ENCODE measurements at regions not wholly inside any gene's neighbourhood (a gene's known extent, or its start where the extent isn't known, plus 50 kb on each side); places are given as distances from the start of the nearest gene placed in this dataset.

DNA sequence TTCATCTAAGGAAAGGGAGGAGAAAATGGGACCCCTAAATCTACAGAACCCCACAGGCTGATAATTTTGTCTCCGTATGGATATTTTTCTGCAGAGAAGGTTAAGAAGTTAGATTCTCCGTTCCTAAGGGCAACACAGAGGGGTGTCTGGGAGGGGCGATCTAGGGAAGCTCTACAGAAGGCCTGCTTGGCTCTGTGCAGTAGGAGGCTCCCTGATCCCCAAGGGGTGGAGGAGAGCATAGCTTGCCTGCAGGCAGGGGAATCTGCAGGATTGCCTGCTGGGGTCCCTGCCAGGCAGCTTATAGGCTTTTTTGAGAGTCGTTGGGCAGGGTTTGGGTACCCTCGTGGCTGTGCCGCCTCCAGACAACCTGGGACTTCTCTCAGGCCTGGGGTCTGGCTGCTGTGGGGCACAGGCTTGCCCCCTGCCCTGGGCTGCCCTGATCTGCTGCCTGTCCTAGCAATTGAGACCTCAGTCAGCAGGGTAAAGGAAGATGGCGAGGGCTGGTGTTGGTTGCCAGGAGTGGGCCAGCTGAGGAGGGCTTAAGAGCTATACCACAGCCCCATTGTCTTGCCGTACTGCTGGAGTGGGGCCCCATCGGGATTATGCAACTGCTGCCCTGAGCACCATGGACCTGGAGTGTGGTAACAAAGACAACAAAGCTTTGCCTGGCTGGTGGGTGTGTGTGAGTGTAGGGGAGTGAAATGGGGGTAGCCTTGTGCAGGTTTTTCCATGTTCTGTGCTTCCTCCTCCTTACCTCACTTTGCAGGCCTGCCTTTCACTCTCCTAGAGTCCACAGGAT lies 74.1 kb downstream of the EFNB1 start:
- Mint-ChIP-seq H3K36me3 (no peaks in the 10 kb centered on the region), H3K4me1 (no peaks in the 10 kb centered on the region), H3K27ac (no peak overlapping the region), H3K27me3 (no peaks in the 10 kb centered on the region), H3K9me3 (no peaks in the 10 kb centered on the region), H3K4me3 (no peak overlapping the region)

DNA sequence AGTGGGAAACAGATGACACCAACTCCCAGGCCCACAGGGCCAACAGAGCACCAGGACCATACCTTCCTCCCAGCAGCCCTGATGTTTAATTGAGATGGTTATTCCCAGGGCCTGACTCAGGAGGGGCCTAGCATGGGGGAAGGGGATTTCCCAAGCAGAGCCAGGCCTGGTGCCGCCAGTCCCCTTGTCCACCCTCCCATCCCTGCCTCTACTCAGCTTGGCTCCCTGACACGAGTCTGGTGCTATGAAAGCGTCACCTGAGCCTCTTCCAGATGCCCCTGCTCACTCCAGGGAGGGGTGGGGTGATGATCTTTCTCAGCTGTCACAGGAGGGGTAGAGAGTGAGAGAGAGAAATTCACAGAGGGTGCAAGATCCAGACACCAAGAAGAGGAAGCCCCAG lies 72.7 kb downstream of the EFNB1 start:
- H3K9me3 Mint-ChIP-seq: no peaks in the 10 kb centered on the region

DNA sequence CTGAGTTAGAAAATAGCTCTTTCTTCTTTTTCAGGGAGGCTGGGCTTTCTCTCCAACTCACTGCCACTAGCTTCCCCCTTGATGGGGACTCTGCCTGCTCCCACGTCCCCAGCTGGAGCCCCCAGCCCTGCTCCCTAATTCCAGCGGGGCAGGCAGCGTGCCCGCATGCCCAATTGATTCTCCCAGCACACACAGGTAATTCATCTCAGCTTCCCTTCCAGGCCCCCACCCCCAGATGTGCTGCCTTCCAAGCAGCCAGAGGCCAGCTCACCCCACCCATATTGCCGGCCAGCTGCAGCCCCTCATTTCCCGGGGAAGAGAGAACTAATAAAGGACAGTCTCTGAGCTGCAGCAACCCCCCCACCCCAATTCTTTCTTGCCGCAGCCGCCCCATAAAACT lies 69.8 kb downstream of the EFNB1 start:
- H3K36me3 Mint-ChIP-seq: no peaks in the 10 kb centered on the region

More for the DNA sequence above, 72.7 kb downstream of the EFNB1 start:
- Mint-ChIP-seq H3K27ac (peak overlapping the region; percentile 56), H3K36me3 (no peaks in the 10 kb centered on the region), H3K4me3 (no peak overlapping the region), H3K27me3 (no peaks in the 10 kb centered on the region), H3K4me1 (no peaks in the 10 kb centered on the region)

DNA sequence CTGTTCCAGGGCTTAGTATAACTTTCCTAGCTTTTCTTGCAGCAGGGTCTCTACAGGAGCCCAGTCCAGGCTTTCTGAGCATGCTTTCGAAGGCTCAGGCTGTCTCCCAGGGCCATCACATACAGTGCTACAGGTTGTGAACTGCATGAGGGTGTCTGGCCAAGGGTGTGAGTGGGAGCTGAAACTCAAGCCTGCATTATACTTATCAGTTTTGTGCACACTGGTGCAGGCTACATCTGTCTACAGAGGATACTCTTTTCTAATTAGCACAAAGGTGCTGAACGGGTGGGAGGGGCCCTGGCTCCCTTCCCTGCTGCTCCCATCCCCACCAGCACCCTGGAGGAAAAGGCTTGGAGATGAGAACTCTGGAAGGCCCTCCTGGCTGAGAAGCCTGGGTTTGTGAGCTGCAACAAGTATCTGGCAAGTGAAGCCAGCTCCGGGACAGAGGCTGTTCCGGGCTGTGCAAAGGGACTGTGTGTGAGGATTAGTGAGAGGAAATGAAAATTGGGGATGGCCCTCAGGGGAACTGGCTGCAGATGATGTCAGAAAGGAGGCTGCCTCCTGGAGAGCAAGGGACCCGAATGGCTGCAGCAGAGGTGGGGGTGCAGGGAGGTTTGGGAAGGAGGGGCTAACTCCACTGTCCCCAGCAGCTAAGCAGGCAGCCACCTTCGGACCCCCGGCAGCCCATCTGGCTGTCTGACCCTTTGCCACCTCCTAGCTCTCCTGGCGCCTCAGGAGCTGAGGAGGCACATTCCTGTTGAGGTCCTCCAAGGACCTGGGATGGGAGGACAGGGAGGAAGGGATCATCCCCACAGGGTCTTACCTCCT lies 68.5 kb downstream of the EFNB1 start:
- H3K9me3 Mint-ChIP-seq: no peaks in the 10 kb centered on the region
- H3K27me3 Mint-ChIP-seq: no peaks in the 10 kb centered on the region
- no peak overlapping the region for H3K4me3 Mint-ChIP-seq
- no peaks in the 10 kb centered on the region for H3K36me3 Mint-ChIP-seq
- no peak overlapping the region for H3K27ac Mint-ChIP-seq
- no peaks in the 10 kb centered on the region for H3K4me1 Mint-ChIP-seq

More for the DNA sequence above, 69.8 kb downstream of the EFNB1 start:
- Mint-ChIP-seq H3K4me1 (no peaks in the 10 kb centered on the region), H3K27ac (no peak overlapping the region), H3K9me3 (no peaks in the 10 kb centered on the region), H3K4me3 (no peak overlapping the region), H3K27me3 (no peaks in the 10 kb centered on the region)

DNA sequence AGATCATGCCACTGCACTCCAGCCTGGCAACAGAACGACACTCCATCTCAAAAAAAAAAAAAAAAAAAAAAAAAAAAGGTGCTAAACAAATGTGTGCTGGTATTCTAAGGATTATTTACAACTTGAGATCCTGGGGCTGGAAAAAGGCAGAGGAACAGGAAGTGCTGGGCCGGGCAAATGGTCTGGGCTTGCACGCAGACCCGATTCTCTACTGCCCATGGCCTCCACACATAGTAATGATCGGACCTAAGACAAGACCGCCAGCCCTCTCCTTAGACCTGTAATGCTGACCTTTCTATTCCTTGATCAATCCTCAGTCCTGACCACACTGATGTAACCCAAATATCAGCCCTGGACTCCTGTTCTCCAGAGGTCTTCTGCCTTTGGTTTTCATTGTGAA lies 67.8 kb downstream of the EFNB1 start:
- no peaks in the 10 kb centered on the region for H3K27me3 Mint-ChIP-seq
- no peak overlapping the region for H3K4me3 Mint-ChIP-seq
- no peaks in the 10 kb centered on the region for H3K9me3 Mint-ChIP-seq
- no peak overlapping the region for H3K27ac Mint-ChIP-seq
- no peaks in the 10 kb centered on the region for H3K36me3 Mint-ChIP-seq
- H3K4me1 Mint-ChIP-seq: no peaks in the 10 kb centered on the region

DNA sequence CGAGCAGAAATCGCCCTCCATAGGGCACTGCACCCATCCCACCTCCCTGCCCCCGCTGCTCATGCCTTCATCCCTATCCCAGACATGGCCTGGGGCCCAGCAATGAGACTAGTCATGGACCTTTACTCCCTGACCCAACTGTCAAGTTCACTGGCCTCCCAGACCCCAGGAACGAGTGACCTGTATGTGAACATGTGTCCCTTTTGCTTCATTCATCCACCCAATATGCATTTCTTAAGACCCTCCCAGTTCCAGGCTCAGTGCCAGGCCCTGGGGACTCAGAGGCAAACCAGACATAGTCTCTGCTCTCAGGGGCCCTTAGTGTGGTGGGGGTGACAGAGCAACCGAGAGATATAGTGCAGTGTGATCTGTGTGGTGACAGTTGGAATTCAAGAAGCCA lies 67.0 kb downstream of the EFNB1 start:
- H3K4me1 Mint-ChIP-seq: no peaks in the 10 kb centered on the region
- H3K36me3 Mint-ChIP-seq: no peaks in the 10 kb centered on the region
- no peaks in the 10 kb centered on the region for H3K9me3 Mint-ChIP-seq
- H3K27ac Mint-ChIP-seq: no peak overlapping the region
- no peaks in the 10 kb centered on the region for H3K27me3 Mint-ChIP-seq
- H3K4me3 Mint-ChIP-seq: no peak overlapping the region

DNA sequence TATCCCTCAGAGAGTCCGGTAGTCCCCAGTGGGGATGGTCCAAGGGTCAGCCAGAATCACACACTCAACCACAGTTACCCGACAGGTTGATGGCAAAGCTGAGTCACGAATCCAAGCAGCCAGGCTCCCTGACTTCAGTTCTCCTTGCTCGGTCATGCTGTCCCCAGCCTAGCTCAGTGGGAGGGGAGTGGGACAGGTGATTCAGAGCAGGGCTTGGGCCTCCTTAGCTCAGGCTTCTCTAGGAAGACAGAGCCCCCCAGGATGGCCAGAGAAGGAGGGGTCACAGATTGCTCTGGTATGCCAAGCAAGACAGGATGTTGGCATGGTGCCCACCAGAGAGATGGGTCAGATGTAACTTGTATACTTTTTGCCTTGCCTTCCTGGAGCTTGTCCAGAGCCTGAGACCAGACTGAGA lies 66.5 kb downstream of the EFNB1 start:
- H3K27ac Mint-ChIP-seq: no peak overlapping the region
- H3K27me3 Mint-ChIP-seq: no peaks in the 10 kb centered on the region
- no peaks in the 10 kb centered on the region for H3K36me3 Mint-ChIP-seq
- no peaks in the 10 kb centered on the region for H3K4me1 Mint-ChIP-seq
- H3K4me3 Mint-ChIP-seq: no peak overlapping the region
- H3K9me3 Mint-ChIP-seq: no peaks in the 10 kb centered on the region

DNA sequence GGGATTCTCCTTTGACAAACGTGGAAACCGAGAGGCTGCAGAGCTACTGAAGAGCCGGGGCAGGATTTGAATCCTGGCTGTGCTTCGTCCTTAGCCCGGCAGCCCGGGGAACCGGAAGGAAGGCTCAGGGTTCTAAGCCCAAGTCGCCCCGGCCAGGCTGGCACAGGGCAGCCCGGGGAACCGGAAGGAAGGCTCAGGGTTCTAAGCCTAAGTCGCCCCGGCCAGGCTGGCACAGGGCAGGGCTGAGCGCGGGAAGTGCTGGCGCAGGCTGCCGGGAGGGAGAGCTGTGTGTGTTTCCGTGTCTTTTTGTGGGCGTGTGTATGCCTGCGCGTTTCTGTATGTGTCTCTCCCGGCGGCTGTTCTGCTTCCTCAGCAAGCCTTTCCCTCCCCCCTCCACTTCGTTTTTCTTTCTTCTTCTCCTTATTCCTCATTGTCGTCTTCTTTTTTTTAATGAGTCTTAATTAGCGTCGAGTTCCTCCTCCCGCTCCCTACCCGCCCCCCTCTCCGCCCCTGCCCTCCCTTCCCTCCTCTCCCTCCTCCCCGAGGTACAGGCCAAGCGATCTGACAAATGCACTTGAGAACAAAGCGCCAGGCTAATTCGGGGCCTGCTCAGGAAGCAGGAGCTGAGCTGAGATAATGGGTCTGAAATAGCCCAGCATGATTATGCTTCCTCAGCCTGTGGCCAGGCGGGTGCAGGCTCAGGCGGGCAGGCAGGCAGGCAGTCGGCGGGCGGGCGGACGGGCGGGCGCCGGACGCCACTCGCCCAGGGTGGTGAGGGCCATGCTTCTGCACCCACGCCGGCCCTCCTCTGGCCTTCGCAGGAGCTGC lies 65.9 kb downstream of the EFNB1 start:
- H3K36me3 Mint-ChIP-seq: no peaks in the 10 kb centered on the region
- H3K4me3 Mint-ChIP-seq: peak overlapping the region; percentile 65
- no peaks in the 10 kb centered on the region for H3K4me1 Mint-ChIP-seq
- no peaks in the 10 kb centered on the region for H3K27me3 Mint-ChIP-seq
- no peak overlapping the region for H3K27ac Mint-ChIP-seq
- no peaks in the 10 kb centered on the region for H3K9me3 Mint-ChIP-seq

DNA sequence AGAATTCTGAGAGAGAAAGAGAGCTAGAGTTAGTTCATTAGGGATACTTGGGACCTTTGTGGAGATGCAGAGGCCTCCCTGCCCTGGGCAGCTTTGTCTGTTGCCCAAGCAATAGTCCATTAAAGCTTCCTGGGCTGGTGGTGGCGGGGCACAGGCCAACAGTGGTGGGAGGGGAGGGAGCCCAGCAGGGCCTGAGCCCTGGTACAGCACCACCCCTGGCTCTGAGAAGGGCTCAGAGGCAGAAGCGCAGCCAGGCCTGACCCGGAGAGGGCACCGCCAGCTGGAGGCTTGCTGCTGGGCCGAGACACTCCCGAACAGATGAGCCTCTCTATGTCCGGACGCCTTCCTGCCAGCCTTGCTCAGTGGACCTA lies 65.3 kb downstream of the EFNB1 start:
- Mint-ChIP-seq H3K36me3 (no peaks in the 10 kb centered on the region), H3K27me3 (no peaks in the 10 kb centered on the region), H3K4me1 (no peaks in the 10 kb centered on the region), H3K4me3 (peak overlapping the region; percentile 26), H3K9me3 (no peaks in the 10 kb centered on the region), H3K27ac (no peak overlapping the region)

DNA sequence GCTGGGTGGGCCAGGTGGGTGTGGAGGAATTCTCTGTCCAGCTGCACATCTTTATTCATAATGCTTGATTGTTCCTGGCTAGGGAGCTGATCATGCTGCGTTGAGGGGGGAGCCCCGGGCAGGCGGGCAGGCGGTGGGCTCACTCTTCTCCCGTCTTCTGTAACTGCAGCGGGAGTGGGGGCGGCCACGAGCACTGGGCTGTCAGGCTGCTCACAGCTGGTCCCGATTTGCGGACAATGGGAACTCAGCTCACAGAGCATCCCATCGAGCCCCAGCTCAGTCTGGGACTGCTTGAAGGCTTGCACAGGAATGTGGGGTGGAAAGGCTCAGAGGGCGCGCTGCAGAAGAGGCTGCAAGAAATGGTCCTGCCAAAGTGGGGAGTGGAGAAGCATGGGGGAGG lies 63.8 kb downstream of the EFNB1 start:
- Mint-ChIP-seq H3K4me3 (no peak overlapping the region), H3K9me3 (no peaks in the 10 kb centered on the region), H3K27ac (no peak overlapping the region), H3K27me3 (no peaks in the 10 kb centered on the region), H3K36me3 (no peaks in the 10 kb centered on the region), H3K4me1 (no peaks in the 10 kb centered on the region)

DNA sequence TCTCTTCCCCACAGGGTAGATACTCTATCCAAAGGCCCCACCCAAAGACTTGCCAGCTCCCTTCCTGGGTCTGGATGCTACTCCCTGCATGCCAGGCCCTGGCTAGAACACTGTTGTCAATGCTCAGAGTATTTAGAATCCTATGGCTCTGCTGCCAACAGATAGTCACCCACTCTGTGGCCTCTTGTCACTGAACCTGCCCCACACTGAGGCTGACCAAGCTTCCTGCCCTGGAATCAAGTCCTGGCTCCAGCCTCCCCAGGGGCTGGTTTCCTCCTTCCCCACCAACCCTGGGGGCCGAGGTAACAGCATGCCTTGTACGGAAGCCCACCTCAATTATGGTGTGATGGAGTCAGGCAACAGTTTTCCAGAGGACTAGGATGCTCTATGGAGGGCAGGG lies 63.3 kb downstream of the EFNB1 start:
- Mint-ChIP-seq H3K4me1 (no peaks in the 10 kb centered on the region), H3K9me3 (no peaks in the 10 kb centered on the region), H3K36me3 (no peaks in the 10 kb centered on the region), H3K4me3 (no peak overlapping the region), H3K27me3 (no peaks in the 10 kb centered on the region), H3K27ac (no peak overlapping the region)
